HUES6 (cell line): ENCODE measurements at regions not wholly inside any gene's neighbourhood (a gene's known extent, or its start where the extent isn't known, plus 50 kb on each side); places are given as distances from the start of the nearest gene placed in this dataset.
"Not testable (repeated sequence)": the region's sequence is repeated elsewhere in the genome, so short reads cannot be mapped to it uniquely, and the experiment has no call there.

Source experiments
- H3K27ac ChIP-seq: 2 replicates; pipeline ENCODE4 v1.7.0; 2013; ENCODE audit warnings: low read depth, mild to moderate bottlenecking, low read length, inconsistent platforms
- H3K27me3 ChIP-seq: 2 replicates; pipeline ENCODE4 v1.6.1; 2013; ENCODE audit warnings: low read length; ENCODE audit not compliant: control insufficient read depth, insufficient read depth
- H3K36me3 ChIP-seq: 2 replicates; pipeline ENCODE4 v1.6.1; 2013; ENCODE audit warnings: low read length; ENCODE audit not compliant: control insufficient read depth, insufficient read depth
- H3K4me1 ChIP-seq: 2 replicates; pipeline ENCODE4 v1.6.1; 2013; ENCODE audit warnings: low read length; ENCODE audit not compliant: control insufficient read depth, insufficient read depth
- H3K4me3 ChIP-seq: 2 replicates; pipeline ENCODE4 v1.5.1; 2013; ENCODE audit warnings: low read depth, low read length
- H3K9ac ChIP-seq: one replicate; pipeline ENCODE4 v1.6.1; 2013; ENCODE audit warnings: mild to moderate bottlenecking, low read length
- H3K9me3 ChIP-seq: 2 replicates; pipeline ENCODE4 v1.6.1; 2013; ENCODE audit warnings: low read depth, low read length; ENCODE audit not compliant: control insufficient read depth, insufficient read depth

DNA sequence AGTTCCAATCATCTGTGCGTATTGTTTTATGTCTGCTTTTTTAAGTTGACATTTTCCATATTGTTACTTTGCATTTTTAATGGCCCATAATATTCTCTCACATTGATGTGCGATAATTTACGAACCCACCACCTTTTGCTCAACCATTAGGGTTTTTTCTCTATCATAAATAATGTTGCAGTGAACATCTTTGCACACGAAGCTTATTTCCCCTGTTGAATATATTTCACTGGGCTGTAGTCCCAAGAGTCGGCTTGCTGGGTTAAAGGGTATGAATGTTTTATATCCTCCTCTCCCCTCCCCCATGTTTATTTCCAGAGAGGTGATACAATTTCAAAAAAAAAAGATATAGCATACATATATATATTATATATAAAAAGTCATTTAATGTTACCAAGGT, 272.7 kb upstream of the RGMA start:
- Histone ChIP-seq H3K27me3 (peaks cover 80% of the 10 kb centered on the region), H3K27ac (no peak overlapping the region)

DNA sequence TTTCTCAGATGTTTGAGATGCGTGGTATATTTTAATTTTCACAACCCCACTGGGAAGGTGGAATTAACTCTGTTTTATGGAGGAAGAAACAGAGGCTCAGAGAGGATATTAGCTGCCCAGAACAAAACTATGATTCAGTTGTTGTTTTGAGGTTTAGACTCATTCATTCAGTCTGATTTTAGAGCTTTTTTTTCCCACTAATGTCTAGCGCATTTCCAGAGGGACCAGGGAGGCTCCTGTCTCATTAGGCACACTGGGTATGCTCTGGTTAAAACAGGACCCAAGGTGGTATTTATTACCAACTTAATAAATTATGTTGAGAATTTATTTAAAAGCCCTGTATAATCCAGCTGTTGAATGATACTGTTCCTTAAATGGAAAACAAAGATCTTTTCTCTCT, 272.0 kb upstream of the RGMA start:
- peaks cover 75% of the 10 kb centered on the region for H3K27me3 ChIP-seq
- H3K27ac ChIP-seq = no peak overlapping the region
- H3K9ac ChIP-seq = no peak overlapping the region
- H3K4me1 ChIP-seq = peaks cover 35% of the 10 kb centered on the region
- no peaks in the 10 kb centered on the region for H3K9me3 ChIP-seq
- H3K36me3 ChIP-seq = no peaks in the 10 kb centered on the region
- no peak overlapping the region for H3K4me3 ChIP-seq

More for the DNA sequence above, 272.7 kb upstream of the RGMA start:
- Histone ChIP-seq H3K9ac (no peak overlapping the region), H3K36me3 (no peaks in the 10 kb centered on the region), H3K4me1 (peaks cover 43% of the 10 kb centered on the region), H3K4me3 (no peak overlapping the region), H3K9me3 (no peaks in the 10 kb centered on the region)

DNA sequence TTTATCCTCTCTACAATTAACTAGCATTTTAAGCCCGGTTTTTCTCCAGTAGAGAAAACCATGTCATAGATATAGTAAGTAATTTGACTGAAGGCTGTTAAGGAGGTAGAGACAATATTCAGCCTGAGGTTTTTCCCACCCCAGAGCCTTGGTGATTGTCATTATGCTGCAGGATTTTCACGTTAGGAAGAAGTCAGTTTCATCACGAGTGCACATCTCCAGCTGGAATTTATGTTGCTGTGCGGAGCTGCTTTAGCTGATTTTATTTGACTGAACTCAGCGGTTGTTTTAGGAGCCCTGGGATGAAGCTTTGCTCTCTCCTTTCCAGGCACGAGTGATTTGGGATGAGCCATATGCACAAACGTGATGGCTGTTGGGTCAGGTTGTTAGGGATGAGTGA, 271.3 kb upstream of the RGMA start:
- Histone ChIP-seq H3K9ac (no peak overlapping the region), H3K4me1 (peaks cover 29% of the 10 kb centered on the region), H3K9me3 (no peaks in the 10 kb centered on the region), H3K27ac (no peak overlapping the region), H3K27me3 (peaks cover 69% of the 10 kb centered on the region), H3K36me3 (no peaks in the 10 kb centered on the region), H3K4me3 (no peak overlapping the region)

DNA sequence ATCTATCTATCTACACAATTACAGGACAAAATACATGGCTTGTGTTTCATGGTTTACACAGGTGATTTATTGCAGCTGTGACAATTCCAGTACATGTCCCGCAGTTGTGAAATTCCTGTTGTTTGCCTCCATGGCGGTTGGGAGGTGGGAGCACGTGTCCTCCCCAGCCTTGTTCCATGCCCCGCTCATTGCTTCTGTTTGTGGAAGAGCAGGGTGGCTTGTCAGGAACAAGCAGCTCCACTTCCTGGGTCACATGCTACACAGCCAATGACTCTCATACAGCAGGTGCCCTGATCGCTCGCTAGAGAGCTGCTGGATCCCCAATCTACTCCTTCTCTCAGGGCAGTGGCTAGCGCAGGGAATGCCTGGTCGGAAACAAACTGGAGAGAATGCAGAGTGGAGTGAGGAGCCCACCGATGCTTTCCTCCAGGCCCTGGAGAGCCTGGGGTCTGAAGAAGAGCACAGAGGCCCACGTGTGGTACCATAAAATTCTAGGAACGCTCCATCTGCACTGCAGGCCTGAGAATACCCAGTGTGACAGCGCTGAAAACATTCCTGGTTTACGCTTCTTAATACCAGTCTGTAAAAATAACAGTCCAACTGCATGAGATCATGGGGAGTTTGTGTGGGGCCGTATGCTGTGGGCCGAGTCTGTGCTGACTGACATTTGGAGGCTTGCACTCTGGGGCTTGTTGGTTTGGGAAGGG, 270.6 kb upstream of the RGMA start:
- H3K4me3 ChIP-seq = no peak overlapping the region
- H3K27ac ChIP-seq = no peak overlapping the region
- H3K9ac ChIP-seq = no peak overlapping the region
- H3K27me3 ChIP-seq = peaks cover 61% of the 10 kb centered on the region
- peaks cover 28% of the 10 kb centered on the region for H3K4me1 ChIP-seq
- no peaks in the 10 kb centered on the region for H3K36me3 ChIP-seq
- H3K9me3 ChIP-seq = no peaks in the 10 kb centered on the region

DNA sequence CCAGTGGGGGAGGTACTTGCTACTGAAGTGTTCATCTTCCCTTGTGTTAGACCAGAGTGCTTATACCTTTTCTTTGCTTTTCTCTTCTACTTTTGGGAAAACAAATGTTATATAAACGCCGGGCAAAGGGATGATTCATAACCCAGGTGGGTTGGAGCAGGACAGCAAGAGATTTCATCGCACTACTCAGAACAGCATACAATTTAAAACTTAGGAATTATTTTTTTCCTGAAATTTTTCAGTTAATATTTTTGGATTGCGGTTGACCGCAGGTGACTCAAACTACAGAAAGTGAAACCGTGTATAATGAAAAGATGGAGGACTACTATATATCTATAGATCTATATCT, 270.0 kb upstream of the RGMA start:
- Histone ChIP-seq H3K27ac (no peak overlapping the region), H3K36me3 (no peaks in the 10 kb centered on the region), H3K4me3 (no peak overlapping the region), H3K27me3 (peaks cover 58% of the 10 kb centered on the region), H3K9me3 (no peaks in the 10 kb centered on the region), H3K9ac (no peak overlapping the region), H3K4me1 (peaks cover 28% of the 10 kb centered on the region)

DNA sequence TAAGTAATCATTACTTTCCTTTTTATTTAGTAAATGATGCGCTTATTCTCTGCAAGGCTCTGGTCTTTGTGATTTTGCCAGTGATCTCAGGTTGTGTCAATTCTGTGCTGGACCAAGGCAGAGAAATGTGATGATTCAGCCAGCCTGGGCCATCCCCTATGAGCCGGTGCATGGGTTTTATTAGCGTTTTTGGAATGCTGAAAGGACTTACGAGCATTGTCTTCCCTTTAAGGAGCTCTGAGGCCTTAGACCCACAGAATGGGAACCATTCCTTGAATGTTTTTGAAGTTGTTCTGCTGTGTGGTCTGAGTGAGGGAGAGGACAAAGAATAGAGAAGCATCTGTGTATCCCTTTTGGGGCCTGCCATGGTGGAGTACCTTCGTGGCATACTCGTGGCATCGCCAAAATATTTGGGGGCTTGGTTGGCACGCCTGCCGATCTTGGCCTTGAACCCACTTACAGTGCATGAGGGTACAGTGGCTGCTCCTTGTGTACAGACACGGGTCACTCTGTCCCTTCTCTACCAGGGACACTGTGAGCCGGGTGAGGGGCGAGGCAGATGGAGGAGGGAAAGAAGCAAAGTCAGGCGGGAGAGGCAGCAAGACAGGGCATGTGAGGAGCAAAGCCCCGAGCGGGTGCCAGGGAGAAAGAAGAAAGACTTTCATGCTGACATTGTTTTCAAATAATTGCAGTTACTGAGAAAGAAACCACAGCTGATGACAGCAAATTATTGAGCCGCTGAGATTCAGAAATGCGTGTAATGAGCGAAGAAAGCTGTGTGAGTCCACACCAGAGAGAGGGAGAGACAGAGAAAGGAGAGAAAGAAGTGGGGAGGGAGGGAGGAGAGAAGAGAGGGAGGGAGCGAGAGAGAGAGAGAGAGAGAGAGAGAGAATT, 269.4 kb upstream of the RGMA start:
- Histone ChIP-seq H3K9me3 (no peaks in the 10 kb centered on the region), H3K27me3 (peaks cover 55% of the 10 kb centered on the region), H3K9ac (no peak overlapping the region), H3K4me1 (peaks cover 28% of the 10 kb centered on the region), H3K27ac (no peak overlapping the region), H3K36me3 (no peaks in the 10 kb centered on the region), H3K4me3 (no peak overlapping the region)

DNA sequence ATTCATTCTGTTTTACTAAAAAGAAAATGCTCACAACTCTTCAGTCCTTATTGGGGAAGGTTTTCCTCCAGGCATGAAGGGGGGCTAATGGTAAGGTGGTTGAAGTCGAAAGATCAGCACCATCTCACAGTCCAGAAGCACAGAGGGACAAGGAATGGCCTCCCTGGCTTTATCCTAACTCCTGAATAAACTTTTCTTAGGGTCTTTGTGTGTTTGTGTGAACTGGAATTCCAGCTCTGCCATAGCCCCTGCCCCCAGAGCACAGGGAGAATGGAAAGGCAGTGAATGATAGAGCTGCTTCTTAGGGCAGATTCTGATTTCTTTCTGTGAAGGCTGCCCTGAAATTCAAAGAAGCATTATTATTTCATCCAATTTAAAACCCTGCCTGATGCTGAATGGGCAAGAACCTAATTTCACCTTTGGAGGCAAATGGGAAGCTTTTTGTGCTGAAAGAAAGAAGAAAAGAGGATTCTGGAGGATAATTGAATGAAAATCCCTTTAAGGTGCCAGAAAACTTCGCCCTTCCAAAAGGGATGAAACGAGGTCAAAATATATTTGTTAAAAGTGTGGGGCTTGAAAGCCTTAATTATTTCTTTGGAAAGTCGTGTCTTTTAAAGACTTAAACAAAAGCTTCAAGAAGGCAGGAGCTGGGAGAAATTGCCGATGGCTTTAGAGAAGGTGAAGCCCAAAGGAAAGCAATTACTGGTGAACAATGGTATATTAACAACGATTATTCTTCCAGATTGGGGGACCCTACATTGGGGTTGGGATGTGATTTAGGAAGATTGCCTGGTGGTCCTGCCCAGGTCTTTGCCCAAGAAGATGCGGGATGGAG, 259.9 kb upstream of the RGMA start:
- H3K27me3 ChIP-seq = peaks cover 3% of the 10 kb centered on the region; the same call in 1 of the 2 replicates
- no peak overlapping the region for H3K4me3 ChIP-seq
- H3K27ac ChIP-seq = no peak overlapping the region
- peaks cover 14% of the 10 kb centered on the region for H3K9me3 ChIP-seq
- H3K9ac ChIP-seq = no peak overlapping the region
- H3K4me1 ChIP-seq = no peaks in the 10 kb centered on the region
- H3K36me3 ChIP-seq = no peaks in the 10 kb centered on the region

DNA sequence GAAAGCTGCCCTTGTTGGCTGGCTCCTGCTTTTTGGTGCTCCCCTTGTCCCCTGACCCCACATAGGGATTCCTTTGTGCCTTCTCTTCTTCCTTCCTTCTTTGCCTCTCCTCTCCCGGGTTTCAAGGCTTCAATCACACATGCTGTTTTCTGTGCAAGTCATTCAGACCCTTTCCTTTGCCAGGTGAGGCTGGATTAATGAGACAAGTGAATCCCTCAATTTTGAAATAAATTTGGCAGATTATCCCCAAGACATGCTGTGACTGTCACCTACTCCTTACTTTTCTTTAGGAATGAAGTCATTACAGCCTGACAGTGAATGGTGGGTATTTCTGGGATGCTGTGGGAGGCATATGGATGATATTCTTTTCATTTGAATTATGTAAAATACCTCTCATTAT, 259.0 kb upstream of the RGMA start:
- H3K9me3 ChIP-seq = peaks cover 14% of the 10 kb centered on the region
- no peak overlapping the region for H3K27ac ChIP-seq
- H3K4me1 ChIP-seq = no peaks in the 10 kb centered on the region
- peaks cover 3% of the 10 kb centered on the region; the same call in 1 of the 2 replicates for H3K27me3 ChIP-seq
- H3K36me3 ChIP-seq = no peaks in the 10 kb centered on the region
- H3K4me3 ChIP-seq = no peak overlapping the region
- H3K9ac ChIP-seq = no peak overlapping the region

DNA sequence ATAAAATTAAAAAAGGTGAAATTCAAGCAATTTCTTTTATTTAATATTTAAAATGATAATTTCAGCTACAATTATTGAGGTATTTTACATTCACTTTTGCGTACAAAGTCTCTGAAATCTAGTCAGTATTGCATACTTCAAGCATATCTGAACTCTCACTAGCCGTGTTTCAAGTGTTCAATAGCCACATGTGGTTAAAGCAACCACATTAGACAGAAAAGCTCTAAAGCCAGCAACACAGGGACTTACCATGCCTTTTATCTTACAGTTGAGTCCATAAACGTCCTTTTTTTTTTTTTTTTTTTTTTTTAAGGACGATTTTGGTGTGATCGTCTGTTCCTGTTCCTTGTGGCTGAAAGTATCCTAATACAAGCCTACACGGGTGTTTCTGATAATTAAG, 257.0 kb upstream of the RGMA start:
- no peaks in the 10 kb centered on the region for H3K36me3 ChIP-seq
- no peak overlapping the region for H3K4me3 ChIP-seq
- peaks cover 6% of the 10 kb centered on the region for H3K9me3 ChIP-seq
- H3K27ac ChIP-seq = no peak overlapping the region
- H3K4me1 ChIP-seq = no peaks in the 10 kb centered on the region
- no peak overlapping the region for H3K9ac ChIP-seq
- peaks cover 3% of the 10 kb centered on the region; the same call in 1 of the 2 replicates for H3K27me3 ChIP-seq

DNA sequence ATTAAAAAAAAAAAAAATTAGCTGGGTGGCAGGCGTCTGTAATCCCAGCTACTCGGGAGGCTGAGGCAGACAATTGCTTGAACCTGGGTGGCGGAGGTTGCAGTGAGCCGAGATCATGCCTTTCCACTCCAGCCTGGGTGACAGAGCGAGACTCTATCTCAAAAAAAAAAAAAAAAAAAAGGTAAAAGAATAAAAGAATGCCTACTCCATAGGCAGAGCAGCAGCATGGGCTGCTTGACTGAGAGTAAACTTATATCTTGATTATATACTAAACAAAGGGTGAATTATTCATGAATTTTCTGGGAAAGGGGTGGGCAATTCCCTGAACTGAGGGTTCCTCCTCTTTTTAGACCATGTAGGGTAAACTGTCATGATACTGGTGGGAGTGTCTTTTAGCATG, 254.4 kb upstream of the RGMA start:
- H3K27me3 ChIP-seq, H3K27ac ChIP-seq, H3K36me3 ChIP-seq, H3K4me3 ChIP-seq, H3K4me1 ChIP-seq, H3K9me3 ChIP-seq, H3K9ac ChIP-seq: not testable (repeated sequence)

DNA sequence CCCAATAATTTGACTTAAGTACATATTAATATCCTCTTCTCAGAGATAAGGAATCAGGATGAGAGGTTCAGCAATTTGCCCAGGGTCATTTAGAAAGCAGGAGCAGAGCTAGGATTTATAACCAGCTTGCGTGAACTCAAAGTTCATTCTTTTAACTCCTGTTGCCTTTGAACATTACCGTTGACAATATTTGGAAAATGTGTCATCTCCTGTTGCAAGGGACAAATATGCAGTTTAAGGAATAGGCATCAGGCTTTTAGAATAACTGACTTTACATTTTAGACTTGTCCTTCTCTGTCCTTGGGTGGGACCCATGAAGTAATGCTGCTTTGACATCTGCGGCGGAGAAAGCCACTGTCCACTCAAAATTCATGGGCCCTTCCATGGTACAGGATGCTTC, 252.2 kb upstream of the RGMA start:
- H3K27me3 ChIP-seq = peaks cover 9% of the 10 kb centered on the region
- no peaks in the 10 kb centered on the region for H3K9me3 ChIP-seq
- H3K4me3 ChIP-seq = no peak overlapping the region
- no peak overlapping the region for H3K27ac ChIP-seq
- no peaks in the 10 kb centered on the region for H3K4me1 ChIP-seq
- H3K36me3 ChIP-seq = no peaks in the 10 kb centered on the region
- no peak overlapping the region for H3K9ac ChIP-seq
